ENCODE measurements at regions not wholly inside any gene's neighbourhood (a gene's known extent, or its start where the extent isn't known, plus 50 kb on each side); places are given as distances from the start of the nearest gene placed in this dataset.

- H3K9ac ChIP-seq (ENCODE audit: low read length in 5 of 5): no peak overlapping the region
- no peak overlapping the region for H3K27ac ChIP-seq (ENCODE audit: low read depth, low read length)
- no peak overlapping the region for H3K4me3 ChIP-seq (ENCODE audit: low read depth in 1 of 5, low read length in 5 of 5)
- H3K27me3 ChIP-seq (ENCODE audit: control insufficient read depth in 5 of 5, insufficient read depth in 4 of 5, low read length in 5 of 5): no peaks in the 10 kb centered on the region
- H3K4me1 ChIP-seq (ENCODE audit: control insufficient read depth in 5 of 5, insufficient read depth in 5 of 5, low read length in 5 of 5): no peaks in the 10 kb centered on the region
- no peaks in the 10 kb centered on the region for H3K36me3 ChIP-seq (ENCODE audit: control insufficient read depth in 5 of 5, insufficient read depth in 5 of 5, low read length in 5 of 5)
- no peaks in the 10 kb centered on the region for H3K9me3 ChIP-seq (ENCODE audit: control insufficient read depth in 5 of 5, low read length in 5 of 5)
Measured at GRCh38 chr9:11742471-11742870, 950.7 kb upstream of the TYRP1 start.

DNA sequence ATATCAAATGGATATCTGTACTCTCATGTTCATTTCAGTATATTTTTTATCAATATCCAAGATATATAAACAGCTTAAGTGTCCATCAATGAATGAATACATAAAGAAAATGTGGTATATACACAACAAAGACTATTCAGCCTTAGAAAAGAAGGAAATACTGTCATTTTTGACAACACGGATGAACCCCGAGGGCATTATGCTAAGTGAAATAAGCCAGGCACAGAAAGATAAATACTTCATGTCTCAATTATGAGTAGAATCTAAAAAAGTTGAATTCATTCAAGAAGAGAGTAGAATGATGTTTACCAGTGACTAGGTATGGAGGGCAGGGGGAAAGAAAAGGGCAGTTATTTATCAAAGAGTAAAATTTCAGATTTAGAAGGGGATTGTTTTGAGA is 949.8 kb upstream of the TYRP1 start:
- Histone ChIP-seq H3K4me3 (ENCODE audit: low read depth in 1 of 5, low read length in 5 of 5) (no peak overlapping the region), H3K27me3 (ENCODE audit: control insufficient read depth in 5 of 5, insufficient read depth in 4 of 5, low read length in 5 of 5) (no peaks in the 10 kb centered on the region), H3K9ac (ENCODE audit: low read length in 5 of 5) (no peak overlapping the region), H3K4me1 (ENCODE audit: control insufficient read depth in 5 of 5, insufficient read depth in 5 of 5, low read length in 5 of 5) (no peaks in the 10 kb centered on the region), H3K27ac (ENCODE audit: low read depth, low read length) (no peak overlapping the region), H3K9me3 (ENCODE audit: control insufficient read depth in 5 of 5, low read length in 5 of 5) (no peaks in the 10 kb centered on the region), H3K36me3 (ENCODE audit: control insufficient read depth in 5 of 5, insufficient read depth in 5 of 5, low read length in 5 of 5) (no peaks in the 10 kb centered on the region)

DNA sequence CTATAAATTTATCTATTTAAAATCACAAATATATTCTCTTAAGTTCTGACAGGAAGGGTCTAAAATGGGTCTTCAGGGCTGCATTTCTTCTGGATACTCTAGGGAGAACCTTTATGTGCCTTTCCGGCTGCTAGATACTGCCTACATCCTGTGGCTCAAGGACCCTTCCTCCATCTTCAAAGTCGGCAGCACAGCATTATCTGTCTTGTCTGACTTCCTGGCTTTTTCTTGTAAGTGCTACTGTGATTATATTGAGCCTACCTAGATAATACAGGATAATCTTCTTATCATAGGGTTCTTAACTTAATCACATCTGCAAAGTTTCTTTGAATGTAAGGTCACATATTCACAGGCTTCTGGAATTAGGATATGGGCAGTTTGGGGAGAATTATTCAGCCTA is 943.8 kb upstream of the TYRP1 start:
- Histone ChIP-seq H3K27ac (ENCODE audit: low read depth, low read length) (no peak overlapping the region), H3K9ac (ENCODE audit: low read length in 5 of 5) (no peak overlapping the region), H3K27me3 (ENCODE audit: control insufficient read depth in 5 of 5, insufficient read depth in 4 of 5, low read length in 5 of 5) (no peaks in the 10 kb centered on the region), H3K36me3 (ENCODE audit: control insufficient read depth in 5 of 5, insufficient read depth in 5 of 5, low read length in 5 of 5) (no peaks in the 10 kb centered on the region), H3K4me1 (ENCODE audit: control insufficient read depth in 5 of 5, insufficient read depth in 5 of 5, low read length in 5 of 5) (no peaks in the 10 kb centered on the region), H3K9me3 (ENCODE audit: control insufficient read depth in 5 of 5, low read length in 5 of 5) (no peaks in the 10 kb centered on the region), H3K4me3 (ENCODE audit: low read depth in 1 of 5, low read length in 5 of 5) (no peak overlapping the region)

GRCh38 chr9:11755951-11756350 is 937.2 kb upstream of the TYRP1 start:
- Histone ChIP-seq H3K4me3 (ENCODE audit: low read depth in 1 of 5, low read length in 5 of 5) (no peak overlapping the region), H3K27ac (ENCODE audit: low read depth, low read length) (no peak overlapping the region), H3K27me3 (ENCODE audit: control insufficient read depth in 5 of 5, insufficient read depth in 4 of 5, low read length in 5 of 5) (no peaks in the 10 kb centered on the region), H3K36me3 (ENCODE audit: control insufficient read depth in 5 of 5, insufficient read depth in 5 of 5, low read length in 5 of 5) (no peaks in the 10 kb centered on the region), H3K9ac (ENCODE audit: low read length in 5 of 5) (no peak overlapping the region), H3K4me1 (ENCODE audit: control insufficient read depth in 5 of 5, insufficient read depth in 5 of 5, low read length in 5 of 5) (no peaks in the 10 kb centered on the region), H3K9me3 (ENCODE audit: control insufficient read depth in 5 of 5, low read length in 5 of 5) (no peaks in the 10 kb centered on the region)

- Histone ChIP-seq H3K4me1 (ENCODE audit: control insufficient read depth in 5 of 5, insufficient read depth in 5 of 5, low read length in 5 of 5) (no peaks in the 10 kb centered on the region), H3K27me3 (ENCODE audit: control insufficient read depth in 5 of 5, insufficient read depth in 4 of 5, low read length in 5 of 5) (no peaks in the 10 kb centered on the region), H3K9me3 (ENCODE audit: control insufficient read depth in 5 of 5, low read length in 5 of 5) (no peaks in the 10 kb centered on the region), H3K9ac (ENCODE audit: low read length in 5 of 5) (no peak overlapping the region), H3K27ac (ENCODE audit: low read depth, low read length) (no peak overlapping the region), H3K4me3 (ENCODE audit: low read depth in 1 of 5, low read length in 5 of 5) (no peak overlapping the region), H3K36me3 (ENCODE audit: control insufficient read depth in 5 of 5, insufficient read depth in 5 of 5, low read length in 5 of 5) (no peaks in the 10 kb centered on the region)
Measured at GRCh38 chr9:11757408-11757807, 935.8 kb upstream of the TYRP1 start.

GRCh38 chr9:11758016-11758415 is 935.2 kb upstream of the TYRP1 start:
- H3K36me3 ChIP-seq (ENCODE audit: control insufficient read depth in 5 of 5, insufficient read depth in 5 of 5, low read length in 5 of 5): no peaks in the 10 kb centered on the region
- no peak overlapping the region for H3K9ac ChIP-seq (ENCODE audit: low read length in 5 of 5)
- no peaks in the 10 kb centered on the region for H3K9me3 ChIP-seq (ENCODE audit: control insufficient read depth in 5 of 5, low read length in 5 of 5)
- no peaks in the 10 kb centered on the region for H3K27me3 ChIP-seq (ENCODE audit: control insufficient read depth in 5 of 5, insufficient read depth in 4 of 5, low read length in 5 of 5)
- no peak overlapping the region for H3K27ac ChIP-seq (ENCODE audit: low read depth, low read length)
- no peaks in the 10 kb centered on the region for H3K4me1 ChIP-seq (ENCODE audit: control insufficient read depth in 5 of 5, insufficient read depth in 5 of 5, low read length in 5 of 5)
- no peak overlapping the region for H3K4me3 ChIP-seq (ENCODE audit: low read depth in 1 of 5, low read length in 5 of 5)

DNA sequence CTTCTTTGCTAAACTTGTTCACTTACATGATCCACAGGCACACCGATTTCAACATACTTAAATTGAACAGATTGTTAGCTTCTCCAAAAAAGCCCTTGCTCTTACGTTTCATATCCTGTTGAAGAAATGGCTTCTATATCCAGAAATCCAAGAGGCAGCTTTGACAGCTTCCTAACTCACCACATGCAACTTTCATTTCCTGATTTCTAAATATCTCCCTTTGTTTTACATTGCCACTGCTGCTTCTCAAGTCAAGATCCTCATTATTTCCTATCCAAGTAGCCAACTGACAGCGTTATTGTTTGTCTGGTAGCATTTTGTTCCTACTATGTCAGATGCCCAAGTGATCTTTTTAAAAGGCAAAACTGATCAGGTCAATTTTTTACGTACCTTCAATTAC is 913.2 kb upstream of the TYRP1 start:
- H3K4me3 ChIP-seq (ENCODE audit: low read depth in 1 of 5, low read length in 5 of 5): no peak overlapping the region
- no peaks in the 10 kb centered on the region for H3K27me3 ChIP-seq (ENCODE audit: control insufficient read depth in 5 of 5, insufficient read depth in 4 of 5, low read length in 5 of 5)
- H3K9ac ChIP-seq (ENCODE audit: low read length in 5 of 5): no peak overlapping the region

GRCh38 chr9:11792870-11793269 is 900.3 kb upstream of the TYRP1 start:
- Histone ChIP-seq H3K36me3 (ENCODE audit: control insufficient read depth in 5 of 5, insufficient read depth in 5 of 5, low read length in 5 of 5) (no peaks in the 10 kb centered on the region), H3K9ac (ENCODE audit: low read length in 5 of 5) (no peak overlapping the region), H3K9me3 (ENCODE audit: control insufficient read depth in 5 of 5, low read length in 5 of 5) (peaks cover 0 to 6% (median 3%) of the 10 kb centered on the region in 5 donors), H3K4me1 (ENCODE audit: control insufficient read depth in 5 of 5, insufficient read depth in 5 of 5, low read length in 5 of 5) (no peaks in the 10 kb centered on the region), H3K27me3 (ENCODE audit: control insufficient read depth in 5 of 5, insufficient read depth in 4 of 5, low read length in 5 of 5) (no peaks in the 10 kb centered on the region), H3K4me3 (ENCODE audit: low read depth in 1 of 5, low read length in 5 of 5) (no peak overlapping the region), H3K27ac (ENCODE audit: low read depth, low read length) (no peak overlapping the region)

More for the DNA sequence above, 913.2 kb upstream of the TYRP1 start:
- no peaks in the 10 kb centered on the region for H3K4me1 ChIP-seq (ENCODE audit: control insufficient read depth in 5 of 5, insufficient read depth in 5 of 5, low read length in 5 of 5)
- H3K9me3 ChIP-seq (ENCODE audit: control insufficient read depth in 5 of 5, low read length in 5 of 5): no peaks in the 10 kb centered on the region
- no peak overlapping the region for H3K27ac ChIP-seq (ENCODE audit: low read depth, low read length)
- H3K36me3 ChIP-seq (ENCODE audit: control insufficient read depth in 5 of 5, insufficient read depth in 5 of 5, low read length in 5 of 5): no peaks in the 10 kb centered on the region

GRCh38 chr9:11794984-11795383 is 898.2 kb upstream of the TYRP1 start:
- H3K27me3 ChIP-seq (ENCODE audit: control insufficient read depth in 5 of 5, insufficient read depth in 4 of 5, low read length in 5 of 5): no peaks in the 10 kb centered on the region
- no peaks in the 10 kb centered on the region for H3K4me1 ChIP-seq (ENCODE audit: control insufficient read depth in 5 of 5, insufficient read depth in 5 of 5, low read length in 5 of 5)
- no peaks in the 10 kb centered on the region for H3K36me3 ChIP-seq (ENCODE audit: control insufficient read depth in 5 of 5, insufficient read depth in 5 of 5, low read length in 5 of 5)
- no peak overlapping the region for H3K4me3 ChIP-seq (ENCODE audit: low read depth in 1 of 5, low read length in 5 of 5)
- peaks cover 0 to 6% (median 3%) of the 10 kb centered on the region in 5 donors for H3K9me3 ChIP-seq (ENCODE audit: control insufficient read depth in 5 of 5, low read length in 5 of 5)
- no peak overlapping the region for H3K9ac ChIP-seq (ENCODE audit: low read length in 5 of 5)
- H3K27ac ChIP-seq (ENCODE audit: low read depth, low read length): no peak overlapping the region

DNA sequence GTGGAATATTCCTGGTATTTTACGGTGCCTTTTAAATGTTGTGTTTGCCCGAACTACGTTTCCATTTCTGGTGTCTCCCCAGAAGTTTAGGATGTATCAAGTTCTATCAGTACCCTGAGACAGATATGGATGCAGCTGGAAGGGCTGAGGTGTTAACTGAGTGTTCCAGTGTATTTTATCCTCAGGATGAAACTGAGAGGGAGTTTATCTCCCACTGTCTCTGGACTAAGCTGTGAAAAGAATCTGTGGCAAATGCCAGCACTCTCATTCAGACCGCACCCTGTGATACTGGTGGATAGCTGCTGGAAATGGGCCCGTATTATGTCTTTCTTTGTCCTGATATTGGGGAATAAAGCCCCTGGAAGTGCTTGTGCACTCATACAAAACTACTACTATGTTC is 887.2 kb upstream of the TYRP1 start:
- H3K27me3 ChIP-seq (ENCODE audit: control insufficient read depth in 5 of 5, insufficient read depth in 4 of 5, low read length in 5 of 5): no peaks in the 10 kb centered on the region
- no peak overlapping the region for H3K4me3 ChIP-seq (ENCODE audit: low read depth in 1 of 5, low read length in 5 of 5)
- peaks cover 0 to 4% (median 2%) of the 10 kb centered on the region in 5 donors for H3K9me3 ChIP-seq (ENCODE audit: control insufficient read depth in 5 of 5, low read length in 5 of 5)
- H3K27ac ChIP-seq (ENCODE audit: low read depth, low read length): no peak overlapping the region
- H3K4me1 ChIP-seq (ENCODE audit: control insufficient read depth in 5 of 5, insufficient read depth in 5 of 5, low read length in 5 of 5): no peaks in the 10 kb centered on the region
- H3K9ac ChIP-seq (ENCODE audit: low read length in 5 of 5): no peak overlapping the region
- H3K36me3 ChIP-seq (ENCODE audit: control insufficient read depth in 5 of 5, insufficient read depth in 5 of 5, low read length in 5 of 5): no peaks in the 10 kb centered on the region

Data from subcutaneous abdominal adipose tissue (tissue), 5 donors.